Heart left ventricle (tissue), 13 donors: ENCODE measurements at regions not wholly inside any gene's neighbourhood (a gene's known extent, or its start where the extent isn't known, plus 50 kb on each side); places are given as distances from the start of the nearest gene placed in this dataset.

Experiments used
- CTCF ChIP-seq, 12 donors: fragments of 200-600 bp; sonication (generic) in 4 of 12; IDR thresholded peaks; one replicate each; pipeline versions ENCODE4 v1.5.0 to v1.8.0; 2018 to 2022; ENCODE audit warnings: antibody characterized with exemption in 12 of 12, mild to moderate bottlenecking in 5 of 12
- POLR2A ChIP-seq, 2 donors: fragments of 450-650 bp; IDR thresholded peaks; one replicate each; pipeline ENCODE4 v1.6.1; 2017; ENCODE audit warnings: antibody characterized with exemption in 2 of 2, mild to moderate bottlenecking in 2 of 2, moderate library complexity in 2 of 2
- donor health status: ischemic (EF 13 %, LVEDD 7.1; RV severe dilation, severe dysfunction).
- donor health status: DM: no; HTN: yes; CAD: no.
- donor health status: DM: no; HTN: no; CAD: no.
- donor health status: ischemic (EF 25% LVEDD 6.9; RV normal size, moderate dysfunction).
- donor health status: ischemic (EF 25% LVEDD 5.7; RV mildly dilated, moderate dysfunction).
- donor health status: ischemic (EF 35%, LVEDD 5.7; RV mildly dilated, moderate dysfunction).
- donor health status: nonischemic (EF 11% LVEDD 7.7; RV severe dilation, severe dysfunction).
- donor health status: DM: yes; HTN: yes; CAD: no.
- donor health status: PGD.
- donor health status: ischemic (EF 29% LVEDD 5.4; RV normal size, mild dysfunction).
- donor health status: nonischemic (EF 23%, LVEDD 6.1; RV moderate dilation, normal function).

- TF ChIP-seq CTCF (IDR thresholded peaks at IDR 0.05) (no peak), POLR2A (IDR thresholded peaks at IDR 0.05) (no peak)
Measured at GRCh38 chr5:67462147-67462546, 265.5 kb upstream of the CD180 start.
